Lung (tissue), 11 donors: ENCODE measurements at regions not wholly inside any gene's neighbourhood (a gene's known extent, or its start where the extent isn't known, plus 50 kb on each side); places are given as distances from the start of the nearest gene placed in this dataset.

Experiments used
- ATAC-seq: fragments of 200-7000 bp; cut with Tn5 transposase; one replicate; pipeline ENCODE4 v1.9.1; 2020; ENCODE audit warnings: moderate number of reproducible peaks; ENCODE audit not compliant: insufficient read depth, low FRiP score
- DNase-seq, 3 donors: peaks; one replicate each; pipeline ENCODE4 v3.0.0-alpha.2; 2013 to 2017
- H3K27ac ChIP-seq, 2 donors: one replicate each; pipeline ENCODE4 v1.5.1; 2013; ENCODE audit warnings: mild to moderate bottlenecking in 2 of 2, moderate library complexity in 2 of 2, control low read depth in 1 of 2, inconsistent platforms in 1 of 2, low read depth in 1 of 2, low read length in 1 of 2
- H3K27me3 ChIP-seq, 3 donors: one replicate each; pipeline ENCODE4 v1.5.1; 2013; ENCODE audit warnings: low read length in 2 of 3; ENCODE audit not compliant: control insufficient read depth in 3 of 3, insufficient read depth in 3 of 3
- H3K36me3 ChIP-seq, 4 donors: one replicate each; pipeline ENCODE4 v1.5.1; 2013; ENCODE audit warnings: low read length in 4 of 4, mild to moderate bottlenecking in 1 of 4, moderate library complexity in 1 of 4; ENCODE audit not compliant: control insufficient read depth in 4 of 4, insufficient read depth in 4 of 4
- H3K4me1 ChIP-seq, 5 donors: one replicate each; pipeline ENCODE4 v1.5.1; 2013; ENCODE audit warnings: low read length in 5 of 5, mild to moderate bottlenecking in 2 of 5, moderate library complexity in 1 of 5; ENCODE audit not compliant: control insufficient read depth in 5 of 5, insufficient read depth in 5 of 5
- H3K4me3 ChIP-seq: one replicate; pipeline ENCODE4 v1.5.1; 2013; ENCODE audit warnings: mild to moderate bottlenecking, control low read depth, moderate library complexity
- H3K9ac ChIP-seq, 2 donors: one replicate each; pipeline ENCODE4 v1.5.1; 2013; ENCODE audit warnings: low read length in 2 of 2, control low read depth in 1 of 2; ENCODE audit not compliant: insufficient read depth in 1 of 2
- H3K9me3 ChIP-seq, 4 donors: one replicate each; pipeline ENCODE4 v1.5.1; 2013; ENCODE audit warnings: low read length in 3 of 4, mild to moderate bottlenecking in 1 of 4, moderate library complexity in 1 of 4; ENCODE audit not compliant: control insufficient read depth in 4 of 4, insufficient read depth in 3 of 4
- WGBS, 2 donors: extraction: QIAGEN DNeasy Blood & Tissue Kit; methylation state at CpG; one replicate each; pipeline ENCODE4 v1.1.7; 2013; 5-methylcytosine and 5-hydroxymethylcytosine counted together
- TF ChIP-seq, protein P1 (sequence below): IDR thresholded peaks from 2 replicates; pipeline ENCODE4 v1.5.1; 2012; ENCODE audit warnings: mild to moderate bottlenecking; ENCODE audit errors: control extremely low read depth, extremely low read depth
- donor health status: control.
- donor health status: control.
- donor health status: Bipolar disorder and iron deficiency.
- donor health status: healthy.
- donor health status: DM: yes; HTN: yes; CAD: no.

DNA sequence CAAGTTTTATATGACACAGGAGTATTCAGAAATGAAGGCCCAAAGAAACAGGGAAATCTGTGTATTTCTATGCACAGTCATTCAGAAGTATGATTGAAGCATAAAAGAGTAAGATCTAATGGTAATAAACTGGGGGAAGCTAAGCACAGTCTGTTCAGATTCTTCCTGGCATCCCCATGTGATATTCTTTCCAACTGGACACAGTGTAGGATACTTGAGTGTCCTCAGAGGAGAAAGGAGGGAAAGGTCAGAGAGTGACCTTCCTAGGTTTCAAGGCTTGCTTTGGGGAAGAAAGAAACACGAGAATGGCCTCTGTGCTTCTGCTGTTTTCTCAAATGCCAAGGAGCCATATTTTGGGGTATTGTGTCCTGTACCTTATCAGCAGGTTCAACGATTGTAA, 1798.4 kb upstream of the WWC1 start:
- H3K27ac ChIP-seq, result no peak overlapping the region
- H3K9me3 ChIP-seq, result no peaks in the 10 kb centered on the region
- no peaks in the 10 kb centered on the region for H3K36me3 ChIP-seq
- TF ChIP-seq, protein P1, sequence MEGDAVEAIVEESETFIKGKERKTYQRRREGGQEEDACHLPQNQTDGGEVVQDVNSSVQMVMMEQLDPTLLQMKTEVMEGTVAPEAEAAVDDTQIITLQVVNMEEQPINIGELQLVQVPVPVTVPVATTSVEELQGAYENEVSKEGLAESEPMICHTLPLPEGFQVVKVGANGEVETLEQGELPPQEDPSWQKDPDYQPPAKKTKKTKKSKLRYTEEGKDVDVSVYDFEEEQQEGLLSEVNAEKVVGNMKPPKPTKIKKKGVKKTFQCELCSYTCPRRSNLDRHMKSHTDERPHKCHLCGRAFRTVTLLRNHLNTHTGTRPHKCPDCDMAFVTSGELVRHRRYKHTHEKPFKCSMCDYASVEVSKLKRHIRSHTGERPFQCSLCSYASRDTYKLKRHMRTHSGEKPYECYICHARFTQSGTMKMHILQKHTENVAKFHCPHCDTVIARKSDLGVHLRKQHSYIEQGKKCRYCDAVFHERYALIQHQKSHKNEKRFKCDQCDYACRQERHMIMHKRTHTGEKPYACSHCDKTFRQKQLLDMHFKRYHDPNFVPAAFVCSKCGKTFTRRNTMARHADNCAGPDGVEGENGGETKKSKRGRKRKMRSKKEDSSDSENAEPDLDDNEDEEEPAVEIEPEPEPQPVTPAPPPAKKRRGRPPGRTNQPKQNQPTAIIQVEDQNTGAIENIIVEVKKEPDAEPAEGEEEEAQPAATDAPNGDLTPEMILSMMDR, result no peak
- ATAC-seq (no peak), DNase-seq (no peak)
- H3K4me1 ChIP-seq, result no peaks in the 10 kb centered on the region
- no peak overlapping the region for H3K4me3 ChIP-seq
- no peak overlapping the region for H3K9ac ChIP-seq
- 67 to 80% methylated on average over 2 of the region's 2 CpGs for WGBS, 2 donors
- H3K27me3 ChIP-seq, result no peaks in the 10 kb centered on the region

DNA sequence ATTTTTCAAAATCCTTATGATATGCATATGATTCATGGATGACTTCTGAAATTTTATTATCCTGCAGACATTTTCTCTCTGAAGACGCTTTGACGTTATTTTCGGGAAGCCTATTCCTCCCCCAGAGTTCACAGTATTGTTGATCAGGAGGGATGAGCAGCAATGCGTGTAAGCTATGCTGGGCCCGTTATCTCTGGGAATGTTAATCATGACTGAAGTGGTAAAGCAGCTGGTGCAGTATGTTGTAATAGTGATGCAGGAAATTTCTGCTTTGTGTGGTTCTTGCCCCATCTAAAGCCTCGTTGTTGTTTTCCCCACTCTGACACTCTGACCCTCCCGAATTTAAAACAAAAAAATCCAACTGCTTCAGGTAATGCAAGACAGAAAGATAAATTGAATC, 1797.8 kb upstream of the WWC1 start:
- H3K36me3 ChIP-seq, result no peaks in the 10 kb centered on the region
- ATAC-seq (no peak), DNase-seq (peak in 1 of 3 donors; percentile 9)
- H3K27me3 ChIP-seq, result no peaks in the 10 kb centered on the region
- no peak overlapping the region for H3K9ac ChIP-seq
- H3K9me3 ChIP-seq, result no peaks in the 10 kb centered on the region
- H3K4me3 ChIP-seq, result no peak overlapping the region
- no peak overlapping the region for H3K27ac ChIP-seq
- 74 to 83% methylated on average over 7 of the region's 7 CpGs for WGBS, 2 donors
- TF ChIP-seq, protein P1, result no peak
- H3K4me1 ChIP-seq, result no peaks in the 10 kb centered on the region

GRCh38 chr5:166497496-166498104, 1793.8 kb upstream of the WWC1 start:
- no peaks in the 10 kb centered on the region for H3K27me3 ChIP-seq
- H3K4me3 ChIP-seq, result no peak overlapping the region
- TF ChIP-seq, protein P1, result no peak
- ATAC-seq, result no peak
- no peak overlapping the region for H3K9ac ChIP-seq
- no peaks in the 10 kb centered on the region for H3K9me3 ChIP-seq
- no peaks in the 10 kb centered on the region for H3K4me1 ChIP-seq
- 55 to 57% methylated on average over 3 of the region's 3 CpGs for WGBS, 2 donors
- H3K36me3 ChIP-seq, result no peaks in the 10 kb centered on the region
- no peak for DNase-seq
- H3K27ac ChIP-seq, result no peak overlapping the region
